Body of pancreas (tissue), 4 donors: ENCODE measurements at regions not wholly inside any gene's neighbourhood (a gene's known extent, or its start where the extent isn't known, plus 50 kb on each side); places are given as distances from the start of the nearest gene placed in this dataset.
"Not testable (repeated sequence)": the region's sequence is repeated elsewhere in the genome, so short reads cannot be mapped to it uniquely, and the experiment has no call there.

Source experiments
- CTCF ChIP-seq, 7 experiments: fragments of 450-650 bp in 4 of 7; fragments of 200-600 bp in 3 of 7; sonication (generic) in 3 of 7; IDR thresholded peaks; one replicate each; pipeline ENCODE4 v1.5.1; 2016 to 2019; ENCODE audit warnings: antibody characterized with exemption in 7 of 7
- POLR2A ChIP-seq, 3 donors: fragments of 450-650 bp; IDR thresholded peaks; one replicate each; pipeline ENCODE4 v1.6.1; 2016; ENCODE audit warnings: antibody characterized with exemption in 3 of 3, mild to moderate bottlenecking in 2 of 3

- peak in 1 of 7 experiments; percentile 11 for TF ChIP-seq CTCF (IDR thresholded peaks at IDR 0.05)
- not testable (repeated sequence) for TF ChIP-seq POLR2A (IDR thresholded peaks at IDR 0.05)
Measured at GRCh38 chr2:87364379-87364778, 342.7 kb upstream of the PLGLB1 start.
